ENCODE measurements at regions not wholly inside any gene's neighbourhood (a gene's known extent, or its start where the extent isn't known, plus 50 kb on each side); places are given as distances from the start of the nearest gene placed in this dataset.
"Not testable (repeated sequence)": the region's sequence is repeated elsewhere in the genome, so short reads cannot be mapped to it uniquely, and the experiment has no call there.

DNA sequence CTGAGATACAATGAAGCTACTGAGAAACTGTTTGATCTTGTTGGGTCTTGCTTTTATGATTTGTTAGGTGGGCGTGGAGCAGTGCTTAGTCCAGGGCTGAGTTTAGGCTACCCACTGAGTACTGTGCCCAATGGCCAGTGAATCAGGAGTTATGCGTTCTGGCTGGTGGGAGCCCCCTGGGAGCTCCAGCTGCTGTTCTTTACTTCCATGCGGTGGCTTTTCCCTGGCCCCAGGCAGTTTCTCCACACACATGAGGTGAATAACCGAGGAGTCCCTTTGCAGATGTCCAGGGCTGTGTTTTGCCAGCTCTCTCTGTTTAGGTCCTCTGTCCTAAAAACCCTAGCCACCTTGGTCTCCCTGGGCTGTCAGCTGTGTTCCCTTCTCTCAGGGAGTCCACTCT is 106.5 kb downstream of the KLF13 start:
- intact Hi-C loops (cut with micrococcal nuclease): no loop called here

DNA sequence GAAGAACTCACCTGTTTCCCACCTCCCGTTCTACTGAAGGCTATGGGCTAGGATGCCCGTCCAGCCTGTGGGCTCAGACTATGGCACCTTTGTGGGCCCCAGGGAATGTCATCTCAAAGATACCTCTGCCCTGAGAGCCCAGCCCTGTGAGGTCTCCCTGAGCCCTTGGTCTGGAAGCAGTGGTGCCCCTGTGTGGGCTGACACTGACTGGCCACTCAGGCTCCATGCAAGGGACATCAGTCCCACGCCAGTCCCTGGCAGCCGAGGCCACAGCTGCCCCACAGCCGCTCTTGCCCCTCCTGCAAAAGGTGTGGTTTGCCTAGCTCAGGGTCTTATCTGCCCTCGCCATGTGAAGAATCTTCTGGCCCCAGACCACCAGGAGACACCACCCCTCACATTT is 106.9 kb downstream of the KLF13 start:
- intact Hi-C loops (cut with micrococcal nuclease): no loop called here

DNA sequence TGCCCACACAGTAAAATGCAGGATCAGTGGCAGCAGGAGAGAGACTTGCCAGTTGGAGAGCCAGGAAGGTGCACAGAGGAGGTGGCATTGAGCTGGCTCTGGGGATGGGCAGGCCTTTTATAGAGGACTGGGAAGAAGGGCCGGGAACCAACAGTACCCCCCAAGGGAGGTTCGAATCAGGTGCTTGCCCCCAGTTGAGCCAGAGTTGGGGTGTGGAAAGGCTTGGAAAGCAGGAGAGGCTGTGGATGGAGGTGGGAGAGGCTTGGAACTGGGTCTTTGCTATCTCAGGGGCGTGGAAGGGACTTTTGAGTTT is 107.6 kb downstream of the KLF13 start:
- intact Hi-C loops (cut with micrococcal nuclease): loop anchor here (2.0 kb wide), 1 partner anchor 55 kb away; no protein-coding TSS in a partner anchor

DNA sequence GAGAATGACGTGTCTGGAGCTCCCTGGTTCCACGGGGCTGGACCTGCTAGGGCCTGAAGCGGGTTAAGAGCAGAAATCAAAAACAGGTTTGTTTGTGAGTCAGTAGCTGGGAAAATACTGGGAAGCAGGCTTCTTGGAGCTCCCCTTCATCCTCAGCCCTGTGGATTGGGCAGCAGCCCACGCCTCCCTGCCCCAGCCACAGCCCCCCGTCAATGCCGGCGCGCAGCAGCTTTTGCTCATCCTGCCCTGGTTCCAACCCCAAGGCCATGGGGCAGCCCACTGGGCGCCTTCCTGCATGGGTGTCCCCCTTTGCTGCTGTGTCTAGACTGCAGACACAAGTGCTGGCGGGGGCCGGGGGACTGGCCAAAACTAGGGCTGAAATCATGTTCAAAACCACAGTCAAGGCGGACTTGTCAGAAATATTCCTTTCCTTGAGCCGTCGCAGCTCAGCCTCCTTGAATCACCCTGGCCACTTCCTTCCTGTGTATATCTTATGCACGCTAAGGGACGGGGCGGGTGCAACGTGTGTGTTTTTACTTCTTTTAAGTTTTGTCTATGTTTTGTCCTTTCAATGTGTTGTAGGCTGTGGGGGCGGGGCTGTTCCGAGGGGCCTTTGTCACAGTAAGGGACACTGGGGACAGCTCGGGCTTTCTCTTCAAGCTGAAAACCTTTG is 108.1 kb downstream of the KLF13 start:
- intact Hi-C loops (cut with micrococcal nuclease): loop anchor here (1.0 to 5.0 kb wide), 8 partner anchors 42 to 219 kb away; partner anchors contain the start of gene KLF13

DNA sequence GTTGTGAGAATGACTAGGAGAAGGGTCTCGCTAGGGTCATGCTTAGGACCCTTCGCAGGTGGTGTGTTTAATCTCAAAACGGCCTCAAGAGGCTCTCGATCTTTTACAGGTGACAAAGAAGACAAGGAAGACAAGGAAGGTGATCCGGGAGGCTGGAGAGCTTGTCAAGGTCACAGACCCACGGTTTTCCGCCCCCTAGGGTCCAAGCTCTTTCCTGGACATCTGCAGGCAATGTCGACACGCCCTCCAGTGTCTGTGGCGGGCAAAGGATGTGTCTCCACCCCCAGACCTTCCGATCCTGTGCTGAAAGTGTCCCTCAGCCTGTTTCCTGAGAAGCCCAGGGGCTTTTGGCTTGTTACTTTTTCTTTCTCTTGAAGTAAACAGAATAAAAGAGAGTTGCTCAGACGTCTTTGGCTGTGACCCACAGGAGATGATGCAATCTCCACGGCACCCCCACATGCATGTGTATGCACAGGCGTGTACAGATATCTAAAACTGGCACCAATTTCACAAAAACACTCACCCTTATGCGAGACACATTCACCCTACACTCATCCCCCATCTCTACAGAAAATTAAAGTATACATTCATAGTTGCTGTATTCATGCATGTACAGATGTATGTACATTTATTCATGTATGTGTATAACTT is 108.8 kb downstream of the KLF13 start:
- intact Hi-C loops (cut with micrococcal nuclease): loop anchor here (1.0 to 5.0 kb wide), 8 partner anchors 43 to 220 kb away; partner anchors contain the start of gene KLF13

DNA sequence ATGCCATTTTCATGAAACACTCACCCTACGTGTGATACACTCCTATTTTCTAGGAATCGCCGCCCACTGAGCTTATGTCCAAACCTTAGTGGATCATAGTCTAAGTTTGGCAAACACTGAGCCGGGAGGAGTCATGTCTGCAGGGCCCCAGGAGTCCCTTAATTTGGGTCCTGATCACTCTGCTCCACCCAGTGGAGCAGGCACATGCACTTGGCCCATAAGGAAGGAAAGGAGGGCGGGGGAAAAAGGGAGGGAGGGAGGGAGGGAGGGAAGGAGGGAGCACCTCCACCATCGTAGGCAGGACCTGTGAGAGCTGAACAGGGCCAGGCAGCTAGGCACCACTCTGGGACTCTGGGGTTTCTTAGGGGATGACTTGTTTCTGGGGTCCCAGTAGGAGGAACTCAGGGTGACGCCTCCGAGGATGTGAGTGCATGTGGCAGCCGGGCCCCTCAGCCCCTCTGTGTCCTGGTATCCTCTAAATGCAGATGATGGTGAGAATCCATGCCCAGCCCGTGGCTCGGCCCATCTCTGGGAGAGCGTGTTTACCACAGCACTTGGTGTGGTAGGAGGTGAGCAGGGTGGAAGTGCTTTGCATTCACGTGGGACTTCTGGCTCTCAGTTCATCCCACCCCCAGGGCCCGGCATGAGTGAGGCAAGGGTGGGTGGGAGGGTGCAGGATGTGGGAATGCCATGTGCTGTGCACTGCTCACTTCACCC is 109.4 kb downstream of the KLF13 start:
- intact Hi-C loops (cut with micrococcal nuclease): loop anchor here (1.0 to 5.0 kb wide), 9 partner anchors 37 to 221 kb away; partner anchors contain the start of gene KLF13

DNA sequence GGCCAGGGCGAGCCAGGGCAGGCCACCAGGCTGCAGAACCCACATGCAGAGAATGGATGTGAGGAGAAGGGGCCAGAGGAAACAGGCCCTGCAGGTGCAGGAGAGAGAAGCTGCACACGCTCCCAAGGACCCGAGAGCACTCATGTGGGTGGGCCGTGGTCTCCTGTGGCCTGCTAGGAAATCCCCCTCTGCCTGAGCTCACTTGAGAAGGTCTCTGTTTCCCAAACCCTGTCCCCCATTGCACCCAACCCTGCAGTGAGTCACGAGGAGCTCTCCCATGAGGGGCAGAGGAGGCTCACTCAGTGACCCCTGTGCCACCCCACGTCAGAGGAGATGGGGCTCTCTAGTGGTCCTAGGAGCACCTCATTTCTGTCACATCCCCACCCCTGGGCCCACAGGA is 111.1 kb downstream of the KLF13 start:
- intact Hi-C loops (cut with micrococcal nuclease): loop anchor here (5.0 kb wide), 1 partner anchor 90 kb away; no protein-coding TSS in a partner anchor

DNA sequence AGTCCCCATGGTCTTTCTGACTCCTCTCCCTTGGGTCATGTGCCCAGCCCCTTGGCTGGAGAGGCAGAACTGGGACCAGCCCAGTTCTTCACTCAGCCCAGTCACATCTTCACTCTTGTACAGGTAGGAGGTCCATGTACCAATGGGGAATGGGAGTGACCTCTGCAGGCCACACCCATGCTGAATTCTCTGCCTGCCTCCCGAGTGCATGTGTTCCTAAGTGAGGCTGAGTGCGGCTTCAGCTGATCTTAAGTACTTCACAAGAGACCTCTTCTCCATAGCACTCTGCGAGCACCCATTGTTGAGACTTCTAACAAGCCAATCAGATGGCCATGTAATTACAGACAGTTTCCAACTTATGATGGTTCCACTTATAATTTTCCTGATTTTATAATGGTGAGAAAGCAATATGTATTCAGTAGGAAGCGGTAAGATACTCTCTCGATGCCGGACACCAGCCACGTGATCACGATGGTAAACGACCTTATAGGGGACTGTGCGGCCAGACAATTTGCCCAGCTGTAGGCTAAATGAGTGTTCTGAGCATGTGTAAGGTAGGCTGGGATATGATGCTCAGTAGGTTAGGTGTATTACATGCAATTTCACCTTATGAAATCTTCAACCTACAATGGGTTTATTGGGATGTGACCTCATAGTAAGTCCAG is 112.1 kb downstream of the KLF13 start:
- intact Hi-C loops (cut with micrococcal nuclease): loop anchor here (5.0 kb wide), 1 partner anchor 91 kb away; no protein-coding TSS in a partner anchor

DNA sequence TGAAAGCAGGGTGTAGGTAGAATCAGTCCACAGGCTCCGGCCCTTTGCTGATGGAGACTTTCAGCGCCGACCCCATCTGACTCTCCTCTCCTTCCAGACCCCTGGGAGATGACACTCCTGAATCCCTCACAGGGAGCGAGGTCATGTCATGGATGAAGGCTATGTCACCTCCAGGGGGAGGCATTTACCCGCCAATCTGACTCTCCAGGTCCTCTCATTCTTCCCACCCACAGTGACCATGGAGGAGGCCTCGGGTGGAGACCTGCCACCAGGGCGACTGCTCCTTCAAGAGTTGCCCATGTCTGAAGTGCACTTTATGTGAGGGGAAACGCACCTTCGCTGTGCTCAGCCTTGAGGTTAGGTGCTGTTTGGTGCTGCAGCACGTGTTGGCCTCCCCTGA is 112.7 kb downstream of the KLF13 start:
- intact Hi-C loops (cut with micrococcal nuclease): loop anchor here (5.0 kb wide), 1 partner anchor 92 kb away; no protein-coding TSS in a partner anchor

DNA sequence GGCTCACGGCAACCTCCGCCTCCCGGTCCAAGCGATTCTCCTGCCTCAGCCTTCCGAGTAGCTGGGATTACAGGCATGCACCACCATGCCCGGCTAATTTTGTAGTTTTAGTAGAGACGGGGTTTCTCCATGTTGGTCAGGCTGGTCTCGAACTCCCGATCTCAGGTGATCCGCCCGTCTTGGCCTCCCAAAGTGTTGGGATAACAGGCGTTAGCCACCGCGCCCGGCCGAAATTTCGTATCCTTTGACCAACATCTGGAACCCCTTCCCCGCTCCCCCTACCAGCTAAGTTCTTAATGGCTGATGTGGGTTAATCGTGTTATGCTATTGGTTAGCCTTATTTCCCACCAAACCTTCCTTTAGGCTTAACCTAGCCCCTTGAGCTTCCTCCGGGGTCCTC is 113.6 kb downstream of the KLF13 start:
- intact Hi-C loops (cut with micrococcal nuclease): not testable (repeated sequence)

DNA sequence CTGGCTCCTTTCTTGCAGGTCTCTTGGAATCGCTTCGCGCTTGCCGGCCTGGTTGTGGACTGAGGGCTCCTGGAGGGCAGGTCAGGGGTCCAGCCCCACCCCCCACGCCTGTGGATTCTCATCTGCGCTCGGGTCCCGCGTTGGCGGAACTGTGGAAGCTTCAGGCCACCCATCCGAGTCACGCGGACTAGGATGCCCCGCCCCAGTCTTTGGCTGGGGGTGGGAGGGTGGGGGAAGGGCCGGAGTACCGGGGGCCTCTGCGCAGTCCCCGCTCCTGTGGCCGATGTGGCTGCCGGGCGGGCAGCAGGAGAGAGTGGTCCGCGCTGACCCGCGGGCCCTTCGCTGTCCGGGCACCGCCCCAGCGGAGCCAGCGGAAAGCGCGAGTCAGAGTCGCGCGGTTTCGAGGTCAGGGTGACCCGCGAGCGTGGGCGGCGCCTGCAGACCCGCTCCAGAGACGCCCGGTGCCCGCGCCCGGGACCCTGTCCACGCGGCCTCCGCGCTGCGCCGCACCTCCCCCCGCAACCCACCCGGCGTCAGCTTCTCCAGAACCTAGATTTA is 114.2 kb downstream of the KLF13 start:
- intact Hi-C loops (cut with micrococcal nuclease): no loop called here

DNA sequence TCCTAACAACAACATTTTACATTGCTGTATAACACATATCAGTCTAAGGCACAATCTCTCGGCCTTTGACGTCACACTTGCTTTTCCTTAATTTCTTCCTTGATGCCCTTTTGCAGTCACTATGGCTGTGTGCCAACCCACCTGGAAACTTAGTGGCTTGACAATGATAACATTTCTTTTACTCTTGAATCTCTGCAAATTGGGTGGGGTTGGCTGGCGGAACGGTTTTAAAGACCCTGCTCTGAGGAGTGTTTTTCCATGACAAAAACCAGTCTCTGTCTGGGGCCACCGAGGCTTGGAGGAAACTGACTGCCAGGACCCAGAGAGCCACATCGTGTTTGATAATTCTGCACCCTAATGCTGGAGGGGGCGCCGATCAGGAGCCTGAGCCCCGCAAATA is 115.6 kb downstream of the KLF13 start:
- intact Hi-C loops (cut with micrococcal nuclease): no loop called here

DNA sequence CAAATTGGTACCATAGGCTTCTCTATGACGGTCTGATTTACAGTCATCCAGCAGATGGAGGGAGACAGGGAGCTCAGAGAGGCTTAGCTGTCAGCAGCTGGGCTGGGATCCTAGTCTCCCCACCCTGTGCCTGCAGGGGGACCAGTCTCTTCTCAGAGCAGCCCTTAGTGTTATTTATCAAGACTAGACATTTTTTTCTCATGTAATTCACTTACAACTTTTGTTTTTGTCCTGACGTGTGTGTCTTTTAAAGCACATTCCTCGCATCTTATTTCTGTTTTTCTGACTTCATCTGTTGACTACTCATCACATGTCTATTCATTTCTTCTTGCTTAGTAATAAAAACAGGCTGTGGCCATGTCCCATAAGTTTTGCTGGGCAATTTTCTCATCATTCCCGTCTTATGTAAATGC is 116.1 kb downstream of the KLF13 start:
- intact Hi-C loops (cut with micrococcal nuclease): no loop called here

DNA sequence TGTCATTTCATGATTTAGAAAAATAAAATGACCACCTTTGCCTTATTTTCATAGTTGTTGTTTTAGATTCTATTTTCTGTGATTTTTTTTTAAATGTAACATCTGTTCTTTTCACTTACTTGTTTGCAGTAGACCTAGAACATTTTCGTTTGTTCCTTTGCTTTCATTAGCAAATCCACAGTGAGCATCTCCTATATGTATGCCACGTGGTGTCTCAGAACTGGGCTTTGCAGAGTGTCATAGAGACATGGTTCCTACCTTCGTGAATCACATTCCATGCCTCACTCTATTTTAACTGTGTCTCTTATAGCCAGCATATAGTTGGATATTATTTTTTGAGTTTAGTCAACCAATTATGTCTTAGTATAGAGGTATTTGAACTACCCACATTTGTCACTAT is 118.2 kb downstream of the KLF13 start:
- intact Hi-C loops (cut with micrococcal nuclease): no loop called here

DNA sequence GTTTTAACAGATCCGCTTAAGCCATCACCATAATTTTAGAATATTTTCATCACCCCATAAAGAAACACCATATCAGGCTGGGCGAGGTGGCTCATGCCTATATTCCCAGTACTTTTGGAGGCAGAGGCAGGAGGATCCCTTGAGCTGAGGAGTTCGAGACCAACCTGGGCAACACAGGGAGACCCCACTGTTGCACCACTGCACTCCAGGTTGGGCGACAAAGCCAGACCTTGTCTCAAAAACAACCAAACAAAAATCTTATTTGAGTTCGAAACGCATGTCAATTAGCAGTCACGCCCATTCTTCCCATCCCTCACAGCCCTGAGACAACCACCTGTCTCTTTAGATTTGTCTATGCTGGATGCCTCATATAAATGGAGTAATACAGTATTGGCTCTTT is 119.9 kb downstream of the KLF13 start:
- intact Hi-C loops (cut with micrococcal nuclease): no loop called here

DNA sequence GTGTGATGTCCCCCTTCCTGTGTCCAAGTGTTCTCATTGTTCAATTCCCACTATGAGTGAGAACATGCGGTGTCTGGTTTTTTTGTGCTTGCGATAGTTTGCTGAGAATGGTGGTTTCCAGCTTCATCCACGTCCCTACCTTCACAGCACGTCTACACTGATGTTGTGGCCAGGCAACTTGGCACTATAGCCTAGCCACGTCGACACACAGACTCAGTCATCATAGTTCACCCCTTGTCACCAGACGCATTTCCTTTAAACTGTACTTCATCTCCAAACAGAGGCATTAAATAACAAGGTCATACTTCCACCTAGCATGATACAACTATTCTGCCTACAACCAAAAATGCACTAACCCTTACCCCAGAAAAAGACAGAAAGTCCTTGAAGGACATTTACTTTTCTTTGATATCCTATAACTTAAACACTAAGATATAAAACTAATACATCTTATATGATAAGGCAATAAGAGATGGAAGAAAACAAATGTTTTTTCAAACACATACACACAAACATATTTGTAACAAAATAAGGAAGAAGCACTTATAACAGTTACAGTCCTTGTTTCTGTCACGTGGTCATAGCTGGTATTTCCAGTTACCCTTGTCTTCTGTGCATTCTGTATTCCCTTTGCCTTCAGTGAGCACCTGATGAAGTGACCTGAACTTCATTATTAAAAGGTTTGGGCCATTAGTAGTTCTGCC is 121.4 kb downstream of the KLF13 start:
- intact Hi-C loops (cut with micrococcal nuclease): no loop called here

DNA sequence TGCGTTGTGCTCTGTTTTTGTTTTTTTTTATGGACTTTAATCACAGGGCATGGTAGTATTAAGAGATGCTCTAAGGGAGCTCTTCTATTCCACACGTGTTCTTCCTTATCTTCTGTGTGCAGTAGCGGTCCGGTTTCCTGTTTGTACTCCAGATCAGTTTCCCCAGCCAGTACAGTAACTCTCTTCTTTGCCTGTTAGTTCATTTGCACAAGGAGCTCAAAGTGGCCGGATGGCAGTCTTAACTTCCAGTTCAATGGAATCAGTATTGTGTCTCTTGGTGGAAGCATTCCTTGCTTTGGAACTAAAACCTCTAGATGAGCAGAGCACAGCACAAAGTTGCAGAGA is 122.0 kb downstream of the KLF13 start:
- intact Hi-C loops (cut with micrococcal nuclease): no loop called here

DNA sequence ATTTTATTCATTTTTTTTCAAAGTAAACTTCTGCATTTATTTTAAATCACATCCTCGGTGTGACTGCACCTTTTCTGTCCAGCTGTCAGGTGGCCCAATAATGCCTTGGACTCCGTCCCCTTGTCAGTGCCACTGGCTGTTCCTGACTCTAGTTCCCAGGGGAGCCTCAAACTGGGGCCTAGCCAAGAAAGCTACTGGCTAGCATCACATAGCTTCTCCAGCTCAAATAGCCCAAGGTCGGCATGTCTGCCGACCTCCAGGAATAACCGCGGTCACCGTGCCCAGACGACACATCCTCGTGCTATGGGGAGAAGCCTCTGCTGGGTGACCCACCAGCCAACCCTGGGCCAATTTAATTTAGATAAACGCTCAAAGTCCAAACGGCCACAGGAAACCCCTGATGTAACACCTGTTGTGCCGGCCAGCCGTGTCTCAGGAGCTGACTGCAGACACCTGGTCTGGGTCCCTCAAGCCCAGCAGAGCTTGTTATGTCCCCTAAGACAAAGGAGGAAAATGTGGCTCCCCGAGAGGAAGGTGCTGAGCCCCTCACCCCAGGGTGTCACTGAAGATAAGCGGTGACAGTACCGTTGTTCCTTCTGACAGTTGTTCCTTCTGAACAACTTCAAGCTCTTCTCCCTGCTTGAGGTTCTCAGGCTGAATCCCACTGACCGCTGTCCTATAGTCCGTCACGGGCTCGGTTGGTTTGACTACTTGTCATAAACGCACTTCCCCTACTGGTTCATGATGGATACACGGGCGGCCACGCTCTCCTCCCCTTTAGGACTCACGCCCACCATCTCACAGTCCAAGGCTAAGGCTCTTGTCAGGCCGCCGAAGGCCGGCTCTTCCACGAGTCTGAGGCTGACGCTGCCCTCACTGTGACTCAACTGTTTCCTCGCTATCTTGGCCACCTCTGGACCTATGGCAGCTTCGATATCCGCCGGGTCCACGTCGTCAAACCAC is 126.2 kb downstream of the KLF13 start:
- intact Hi-C loops (cut with micrococcal nuclease): no loop called here

DNA sequence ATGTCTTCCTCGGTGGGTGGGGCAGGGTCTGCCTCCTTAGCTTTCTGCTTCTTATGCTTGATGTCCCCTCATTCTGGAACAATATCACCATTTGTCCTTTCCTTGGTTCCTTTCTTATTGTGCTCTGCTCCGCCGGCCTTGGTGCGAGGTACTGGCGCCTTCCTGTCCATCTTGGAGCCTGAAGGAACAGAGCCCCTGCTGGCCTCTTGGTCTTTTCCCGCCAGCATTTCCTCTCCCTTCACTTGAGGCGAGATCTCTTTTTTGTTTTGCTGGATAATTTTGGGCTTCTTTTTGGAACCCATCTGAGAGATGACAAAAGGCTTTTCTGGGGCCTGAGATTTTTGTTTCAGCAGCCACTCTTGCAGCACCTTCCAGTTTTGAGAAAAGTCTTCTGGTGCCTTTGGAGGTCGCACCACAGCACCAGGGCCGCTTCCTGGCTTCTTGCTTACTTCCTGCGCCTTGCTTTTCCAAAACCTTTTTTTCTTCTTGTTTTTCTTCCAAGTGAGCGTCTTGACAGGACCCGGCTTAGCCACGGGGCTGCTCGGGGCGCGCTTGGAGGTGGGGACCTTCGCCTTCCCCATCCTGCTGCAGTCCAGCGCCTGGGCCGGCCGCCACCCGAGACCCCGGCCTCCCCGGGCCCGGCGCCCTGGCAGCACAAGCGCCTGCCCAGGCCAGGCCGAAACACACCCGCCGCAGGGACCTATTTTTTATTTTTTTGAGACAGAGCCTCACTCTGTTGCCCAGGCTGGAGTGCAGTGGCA is 127.1 kb downstream of the KLF13 start:
- intact Hi-C loops (cut with micrococcal nuclease): no loop called here

Data from T-helper 2 cell treated with Interferon-gamma antibody and Interleukin-4, amounts not matched to agents 100 ng/mL and 5 ng/mL, for 36 hours (primary cell).